ENCODE measurements at regions not wholly inside any gene's neighbourhood (a gene's known extent, or its start where the extent isn't known, plus 50 kb on each side); places are given as distances from the start of the nearest gene placed in this dataset.

DNA sequence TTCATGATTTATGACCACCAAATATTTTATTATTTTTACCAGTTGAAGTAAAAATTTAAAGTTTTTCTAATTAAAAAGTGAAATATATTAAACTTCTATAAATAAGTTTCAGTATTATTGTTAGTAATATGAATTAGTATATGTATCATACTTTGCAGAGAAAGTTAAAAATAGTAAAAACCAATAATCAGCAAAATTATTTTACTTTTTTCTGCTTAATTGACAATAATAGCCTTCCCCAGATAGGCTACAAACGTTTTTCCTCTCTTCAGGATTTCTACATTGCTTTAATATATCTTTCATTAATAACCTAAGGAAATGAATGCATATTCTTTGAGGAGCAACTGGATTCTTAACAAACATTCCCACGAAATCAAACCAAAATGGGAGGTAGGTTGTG lies 543.5 kb downstream of the ETNK1 start:
- TF ChIP-seq, protein P1, sequence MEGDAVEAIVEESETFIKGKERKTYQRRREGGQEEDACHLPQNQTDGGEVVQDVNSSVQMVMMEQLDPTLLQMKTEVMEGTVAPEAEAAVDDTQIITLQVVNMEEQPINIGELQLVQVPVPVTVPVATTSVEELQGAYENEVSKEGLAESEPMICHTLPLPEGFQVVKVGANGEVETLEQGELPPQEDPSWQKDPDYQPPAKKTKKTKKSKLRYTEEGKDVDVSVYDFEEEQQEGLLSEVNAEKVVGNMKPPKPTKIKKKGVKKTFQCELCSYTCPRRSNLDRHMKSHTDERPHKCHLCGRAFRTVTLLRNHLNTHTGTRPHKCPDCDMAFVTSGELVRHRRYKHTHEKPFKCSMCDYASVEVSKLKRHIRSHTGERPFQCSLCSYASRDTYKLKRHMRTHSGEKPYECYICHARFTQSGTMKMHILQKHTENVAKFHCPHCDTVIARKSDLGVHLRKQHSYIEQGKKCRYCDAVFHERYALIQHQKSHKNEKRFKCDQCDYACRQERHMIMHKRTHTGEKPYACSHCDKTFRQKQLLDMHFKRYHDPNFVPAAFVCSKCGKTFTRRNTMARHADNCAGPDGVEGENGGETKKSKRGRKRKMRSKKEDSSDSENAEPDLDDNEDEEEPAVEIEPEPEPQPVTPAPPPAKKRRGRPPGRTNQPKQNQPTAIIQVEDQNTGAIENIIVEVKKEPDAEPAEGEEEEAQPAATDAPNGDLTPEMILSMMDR (IDR thresholded peaks at IDR 0.05; ENCODE audit: low read depth, low read length): no peak

DNA sequence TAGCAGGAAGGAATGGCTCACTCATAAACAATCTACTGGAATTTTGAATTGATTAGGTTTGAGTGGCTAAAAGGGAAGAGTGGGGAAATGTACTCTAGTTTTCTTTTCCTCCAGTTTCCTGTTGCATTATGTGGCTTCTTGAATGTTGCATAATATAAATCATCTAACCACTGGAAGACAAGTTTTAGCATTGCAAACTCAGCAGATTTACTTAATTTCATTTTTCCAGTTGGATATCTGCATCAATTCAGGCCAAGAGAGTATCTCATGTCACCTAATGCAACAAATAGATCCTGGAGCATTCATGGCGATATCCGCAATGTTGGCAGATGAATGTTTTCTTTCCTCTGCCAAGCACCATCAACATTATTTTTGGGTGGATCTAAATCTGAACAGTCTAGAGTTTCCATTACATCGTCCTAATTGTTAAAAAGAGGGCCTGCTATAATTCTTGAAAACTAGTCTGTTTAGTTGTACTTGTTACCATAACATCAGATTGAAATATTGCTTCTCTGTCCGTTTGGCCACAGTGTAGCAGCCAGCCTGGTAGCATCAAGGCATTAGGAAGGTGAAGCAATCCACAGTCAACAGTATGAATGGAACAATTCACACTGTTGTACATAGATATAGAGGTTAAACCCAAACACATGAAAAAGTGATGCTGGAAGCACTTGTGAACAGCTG lies 544.2 kb downstream of the ETNK1 start:
- no peak for DNase-seq (ENCODE audit: extremely low read depth, low read depth)
- TF ChIP-seq, protein P1 (IDR thresholded peaks at IDR 0.05; ENCODE audit: low read depth, low read length): no peak

More for the DNA sequence above, 543.5 kb downstream of the ETNK1 start:
- no peak for DNase-seq (ENCODE audit: extremely low read depth, low read depth)

DNA sequence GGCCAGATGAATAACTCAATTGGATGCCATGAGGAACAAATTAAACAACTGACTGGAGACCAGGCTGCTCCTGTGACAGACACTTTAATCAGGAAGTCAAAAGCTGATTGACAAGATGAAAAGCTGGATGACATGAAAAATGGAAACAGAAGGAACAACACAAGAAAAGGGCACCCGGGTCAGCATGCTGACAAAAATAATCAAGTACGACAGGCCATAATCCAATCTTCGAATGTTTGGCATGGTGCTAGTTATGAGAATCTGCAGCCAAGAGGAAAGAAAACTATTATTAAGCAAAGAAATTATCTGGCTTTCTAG lies 544.7 kb downstream of the ETNK1 start:
- TF ChIP-seq, protein P1 (IDR thresholded peaks at IDR 0.05; ENCODE audit: low read depth, low read length): no peak
- no peak for DNase-seq (ENCODE audit: extremely low read depth, low read depth)

DNA sequence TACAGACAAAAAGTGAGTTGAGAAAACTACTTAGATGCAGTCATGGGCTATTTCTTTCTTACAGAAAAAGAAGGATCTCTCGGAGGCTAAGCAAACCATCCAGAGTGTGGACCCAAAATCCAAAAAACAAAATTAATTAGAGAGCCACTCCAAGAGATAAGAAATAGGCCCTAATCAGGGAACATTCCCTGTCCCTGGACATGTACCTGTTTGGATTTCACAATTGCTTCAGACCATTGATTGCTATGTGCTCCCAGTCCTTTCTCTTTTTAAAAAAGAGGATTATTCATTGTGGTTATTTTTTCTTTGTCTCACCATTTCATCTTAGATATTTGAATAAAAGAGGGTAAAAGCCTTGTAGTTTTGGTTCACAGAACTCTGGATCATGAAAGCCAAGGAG lies 549.9 kb downstream of the ETNK1 start:
- DNase-seq (ENCODE audit: extremely low read depth, low read depth): no peak
- TF ChIP-seq, protein P1 (IDR thresholded peaks at IDR 0.05; ENCODE audit: low read depth, low read length): no peak

DNA sequence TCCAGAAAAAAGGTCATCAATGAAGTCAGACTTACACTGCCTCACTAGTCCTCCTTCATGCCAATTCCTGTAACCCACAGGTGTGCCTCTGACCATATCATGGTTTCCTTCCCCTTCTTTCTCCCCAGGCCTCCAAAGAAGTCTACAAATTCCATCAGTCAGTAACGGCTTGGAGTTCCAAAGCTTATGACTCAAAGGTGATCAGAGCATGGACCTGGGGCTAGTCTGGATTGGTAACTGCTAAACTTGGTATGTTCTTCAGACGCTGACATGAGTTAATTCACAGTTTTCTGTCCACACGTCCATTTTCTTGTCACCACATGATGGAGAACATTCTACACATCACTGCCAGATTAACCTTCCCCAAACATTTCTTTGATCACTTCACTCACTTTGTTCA lies 560.4 kb downstream of the ETNK1 start:
- DNase-seq (ENCODE audit: extremely low read depth, low read depth): no peak
- TF ChIP-seq, protein P1 (IDR thresholded peaks at IDR 0.05; ENCODE audit: low read depth, low read length): no peak

DNA sequence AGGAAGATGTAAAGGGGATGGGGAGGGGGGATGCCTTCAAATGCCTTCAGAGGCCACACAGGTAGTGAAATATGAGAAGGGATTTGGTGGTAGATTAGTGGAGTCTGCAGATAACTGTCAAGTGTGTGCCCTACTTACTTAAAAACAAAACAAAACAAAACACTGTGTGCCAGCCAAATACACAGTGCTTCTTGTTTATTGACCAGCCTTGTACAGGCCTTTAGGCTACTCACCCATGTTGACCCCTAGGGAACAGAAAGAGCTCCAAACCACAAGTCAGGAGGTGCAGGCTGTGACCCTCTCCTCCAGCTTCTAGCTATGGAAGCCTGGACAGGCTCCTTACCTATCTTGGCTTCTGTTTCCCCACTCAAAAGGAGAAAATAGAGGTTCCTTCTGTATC lies 562.0 kb downstream of the ETNK1 start:
- DNase-seq (ENCODE audit: extremely low read depth, low read depth): no peak
- TF ChIP-seq, protein P1 (IDR thresholded peaks at IDR 0.05; ENCODE audit: low read depth, low read length): no peak

DNA sequence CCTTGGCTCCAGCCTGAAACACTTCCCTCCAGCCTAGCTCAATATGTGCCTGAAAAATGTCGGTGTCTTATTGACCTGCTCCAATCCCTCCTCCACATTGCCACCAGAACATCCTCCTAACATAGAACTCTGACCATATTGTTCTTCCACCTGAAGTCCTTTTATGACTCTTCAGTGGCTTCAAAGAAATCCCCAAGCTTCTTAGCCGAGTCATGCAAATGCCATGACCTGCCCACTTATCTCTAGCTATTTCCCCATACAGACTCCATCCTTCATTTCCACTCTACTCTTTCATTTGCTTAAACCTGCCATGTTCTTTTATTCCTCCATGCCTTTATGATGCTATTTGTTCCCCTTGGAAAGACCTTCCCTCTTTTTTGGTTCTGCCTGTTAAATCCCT lies 568.6 kb downstream of the ETNK1 start:
- no peak for DNase-seq (ENCODE audit: extremely low read depth, low read depth)
- TF ChIP-seq, protein P1 (IDR thresholded peaks at IDR 0.05; ENCODE audit: low read depth, low read length): no peak

All from AG09319 (cell line).